IMR-90 (cell line): ENCODE measurements at regions not wholly inside any gene's neighbourhood (a gene's known extent, or its start where the extent isn't known, plus 50 kb on each side); places are given as distances from the start of the nearest gene placed in this dataset.

Experiments
- ATAC-seq: fragments of 200-7000 bp; cut with Tn5 transposase; 2 replicates; pipeline ENCODE4 v1.9.1; 2020; ENCODE audit warnings: low read depth, mild to moderate bottlenecking, moderate library complexity
- BruUV-seq: library from RNA; stranded (reverse); fragments of 400-500 nt; replicated peaks from 2 replicates; lab custom pipeline; 2021; lab: Mats Ljungman, UMichigan
- CTCF ChIA-PET: fragments of 300-600 bp; formaldehyde crosslinking; extraction: SDS; loops from one replicate; lab custom pipeline; 2021; ENCODE audit warnings: antibody characterized with exemption; lab: Yijun Ruan, JAX
- POLR2A ChIA-PET: fragments of 300-600 bp; sonication (Branson Sonifier 250); formaldehyde crosslinking; loops from one replicate; lab custom pipeline; 2022; ENCODE audit warnings: antibody characterized with exemption; ENCODE audit not compliant: unreplicated experiment; lab: Charles Lee
- DNase-seq: peaks from one replicate; pipeline ENCODE4 v3.0.0; 2013
- H2AFZ ChIP-seq: replicated peaks from 2 replicates; pipeline ENCODE3; 2013; ENCODE audit warnings: low read length, mild to moderate bottlenecking; ENCODE audit not compliant: poor library complexity
- H2AK5ac ChIP-seq: 2 replicates; pipeline ENCODE4 v1.6.1; 2013; ENCODE audit warnings: low read depth, low read length, inconsistent platforms
- H2AK9ac ChIP-seq: replicated peaks from 2 replicates; pipeline ENCODE3; 2013; ENCODE audit warnings: mild to moderate bottlenecking, low read depth, low read length, moderate library complexity; ENCODE audit not compliant: poor library complexity
- H2BK120ac ChIP-seq: 2 replicates; pipeline ENCODE4 v1.6.1; 2013; ENCODE audit warnings: low read depth, low read length, inconsistent platforms
- H2BK15ac ChIP-seq: 3 replicates; pipeline ENCODE4 v1.6.1; 2013; ENCODE audit warnings: low read depth, low read length, inconsistent platforms
- H2BK20ac ChIP-seq: 2 replicates; pipeline ENCODE4 v1.6.1; 2013; ENCODE audit warnings: low read depth, mild to moderate bottlenecking, inconsistent platforms, low read length, moderate library complexity
- H2BK5ac ChIP-seq: 2 replicates; pipeline ENCODE4 v1.6.1; 2013; ENCODE audit warnings: mild to moderate bottlenecking, low read depth, low read length, inconsistent platforms; ENCODE audit not compliant: poor library complexity, severe bottlenecking
- H3K14ac ChIP-seq: replicated peaks from 2 replicates; pipeline ENCODE4 v1.6.1; 2013; ENCODE audit warnings: low read depth, low read length, inconsistent platforms
- H3K18ac ChIP-seq: 2 replicates; pipeline ENCODE4 v1.6.1; 2013; ENCODE audit warnings: low read depth, low read length, control low read depth
- H3K23ac ChIP-seq: 2 replicates; pipeline ENCODE4 v1.6.1; 2013; ENCODE audit warnings: low read depth, low read length, inconsistent platforms
- H3K27ac ChIP-seq: 2 replicates; pipeline ENCODE4 v1.5.1; 2013; ENCODE audit warnings: mild to moderate bottlenecking, control low read depth, low read length; ENCODE audit not compliant: insufficient read depth
- H3K27me3 ChIP-seq: 2 replicates; pipeline ENCODE4 v1.6.1; 2013; ENCODE audit warnings: low read length; ENCODE audit not compliant: control insufficient read depth, insufficient read depth
- H3K36me3 ChIP-seq: 2 replicates; pipeline ENCODE4 v1.6.1; 2013; ENCODE audit warnings: low read length, mixed read lengths; ENCODE audit not compliant: control insufficient read depth, insufficient read depth
- H3K4ac ChIP-seq: 2 replicates; pipeline ENCODE4 v1.6.1; 2013; ENCODE audit warnings: low read depth, low read length, inconsistent platforms
- H3K4me1 ChIP-seq: 2 replicates; pipeline ENCODE4 v1.6.1; 2013; ENCODE audit warnings: low read length, mixed read lengths; ENCODE audit not compliant: control insufficient read depth, insufficient read depth
- H3K4me2 ChIP-seq: 2 replicates; pipeline ENCODE4 v1.6.1; 2013; ENCODE audit warnings: low read depth, mild to moderate bottlenecking, control low read depth, low read length, moderate library complexity
- H3K4me3 ChIP-seq: 2 replicates; pipeline ENCODE4 v1.5.1; 2013; ENCODE audit warnings: low read depth, mild to moderate bottlenecking, control low read depth, low read length, moderate library complexity; ENCODE audit not compliant: insufficient read depth
- H3K56ac ChIP-seq: 2 replicates; pipeline ENCODE4 v1.6.1; 2013; ENCODE audit warnings: low read length, inconsistent platforms; ENCODE audit not compliant: insufficient read depth; ENCODE audit errors: extremely low read depth
- H3K79me1 ChIP-seq, 2 experiments: 2 replicates each; pipeline ENCODE4 v1.6.1; 2013; ENCODE audit warnings: low read length in 2 of 2, inconsistent platforms in 1 of 2, low read depth in 1 of 2
- H3K9ac ChIP-seq: 2 replicates; pipeline ENCODE4 v1.6.1; 2013; ENCODE audit warnings: low read depth, low read length, control low read depth
- H3K9me1 ChIP-seq: 2 replicates; pipeline ENCODE4 v1.6.1; 2013; ENCODE audit warnings: low read length, inconsistent platforms; ENCODE audit not compliant: insufficient read depth
- H3K9me3 ChIP-seq: 2 replicates; pipeline ENCODE4 v1.6.1; 2013; ENCODE audit warnings: low read length; ENCODE audit not compliant: control insufficient read depth, insufficient read depth
- H4K20me1 ChIP-seq: 2 replicates; pipeline ENCODE4 v1.6.1; 2013; ENCODE audit warnings: low read length, inconsistent platforms; ENCODE audit not compliant: insufficient read depth
- H4K5ac ChIP-seq: 2 replicates; pipeline ENCODE4 v1.6.1; 2013; ENCODE audit warnings: mild to moderate bottlenecking, low read depth, low read length, control low read depth
- H4K8ac ChIP-seq, 2 experiments: 2 replicates each; pipeline ENCODE4 v1.6.1; 2013; ENCODE audit warnings: low read depth in 2 of 2, low read length in 2 of 2, control low read depth in 1 of 2, inconsistent platforms in 1 of 2
- H4K91ac ChIP-seq: 2 replicates; pipeline ENCODE4 v1.6.1; 2013; ENCODE audit warnings: low read depth, low read length, inconsistent platforms; ENCODE audit not compliant: insufficient read depth
- CEBPB ChIP-seq: IDR thresholded peaks from 2 replicates; pipeline ENCODE4 v1.6.1; 2012; ENCODE audit warnings: low read depth, low read length, improper control_type of control experiment
- CTCF ChIP-seq: conservative IDR thresholded peaks from 2 replicates; pipeline ENCODE4 v1.5.1; 2012; ENCODE audit warnings: mild to moderate bottlenecking, low read depth, low read length, improper control_type of control experiment
- FOS ChIP-seq: fragments of 150-350 bp; IDR thresholded peaks from 2 replicates; pipeline ENCODE4 v1.6.1; 2016; ENCODE audit warnings: low read depth, low read length
- MAZ ChIP-seq: IDR thresholded peaks from 2 replicates; pipeline ENCODE4 v1.6.1; 2012; ENCODE audit warnings: low read depth, mild to moderate bottlenecking, low read length, improper control_type of control experiment, moderate library complexity, borderline replicate concordance
- MXI1 ChIP-seq: IDR thresholded peaks from 2 replicates; pipeline ENCODE4 v1.6.1; 2012; ENCODE audit warnings: low read depth, mild to moderate bottlenecking, low read length, moderate library complexity, borderline replicate concordance
- NFE2L2 ChIP-seq: fragments of 150-350 bp; IDR thresholded peaks from 2 replicates; pipeline ENCODE4 v1.6.1; 2016; ENCODE audit warnings: low read depth, mild to moderate bottlenecking, low read length
- RFX5 ChIP-seq: IDR thresholded peaks from 2 replicates; pipeline ENCODE4 v1.8.0; 2012; ENCODE audit warnings: low read depth, mild to moderate bottlenecking, low read length, moderate library complexity
- SMC3 ChIP-seq: fragments of 150-350 bp; IDR thresholded peaks from 2 replicates; pipeline ENCODE4 v1.6.1; 2016; ENCODE audit warnings: low read depth, mild to moderate bottlenecking, antibody characterized with exemption, low read length, moderate library complexity
- WGBS, 2 experiments: methylation state at CpG; one replicate each; pipeline versions ENCODE4 v1.1.5 to v1.1.7; 2013; ENCODE audit warnings: missing lambda C conversion rate in 2 of 2; ENCODE audit not compliant: insufficient read length in 1 of 2; ENCODE audit errors: extremely low coverage in 2 of 2; 5-methylcytosine and 5-hydroxymethylcytosine counted together
- dilution Hi-C: fragments of 300-500 bp; cut with HindIII; formaldehyde crosslinking; loops from one replicate; pipeline ENCODE4 v1.14.3; 2018; ENCODE audit warnings: low sequenced_read_pairs; ENCODE audit not compliant: unreplicated experiment
- in situ Hi-C: fragments of 300-500 bp; cut with MboI; formaldehyde crosslinking; loops from 3 replicates; pipeline ENCODE4 v1.14.3; 2019; ENCODE audit warnings: low sequenced_read_pairs, inconsistent platforms, mixed read lengths
- intact Hi-C: fragments of 100-400 bp; cut with micrococcal nuclease; formaldehyde crosslinking; loops from 2 replicates; pipeline ENCODE4 v1.10.0; 2022

DNA sequence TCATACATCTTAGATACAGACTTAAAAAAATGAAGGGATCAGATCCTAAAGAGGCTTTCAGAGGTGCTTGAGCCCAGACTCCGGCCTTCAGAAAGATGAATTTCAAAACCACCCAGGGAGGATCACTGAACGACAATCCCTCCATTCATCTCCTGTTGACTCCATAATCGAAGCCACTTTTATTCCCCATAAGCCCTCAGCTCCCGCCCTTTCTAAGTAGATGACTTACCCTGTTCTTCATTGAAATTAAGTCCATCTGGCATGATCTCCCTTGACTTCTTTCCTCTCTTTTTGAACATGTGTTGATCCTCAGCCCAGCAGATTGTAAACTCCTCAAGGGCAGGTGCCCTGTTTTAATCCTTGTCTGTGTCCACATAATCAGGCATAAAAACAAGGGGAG lies 50.8 kb upstream of the ASTN2 start:
- H3K14ac ChIP-seq = no peak overlapping the region
- BruUV-seq = no TSS peak
- H2BK120ac ChIP-seq = no peak overlapping the region
- H4K91ac ChIP-seq = no peak overlapping the region
- dilution Hi-C loops = no loop called here
- ChIA-PET POLR2A (no interaction called here), CTCF (no interaction called here)
- H4K20me1 ChIP-seq = no peaks in the 10 kb centered on the region
- H3K27me3 ChIP-seq = no peaks in the 10 kb centered on the region
- H2BK5ac ChIP-seq = no peak overlapping the region
- H2AFZ ChIP-seq = no peak overlapping the region
- no peak overlapping the region for H3K4ac ChIP-seq
- 34% methylated on average over 3 of the region's 4 CpGs; no CpG with 5 or more reads in 1 of the 2 experiments for WGBS, 2 experiments
- H3K9me1 ChIP-seq = no peaks in the 10 kb centered on the region
- no peaks in the 10 kb centered on the region for H3K4me1 ChIP-seq
- H3K36me3 ChIP-seq = no peaks in the 10 kb centered on the region
- no peak overlapping the region for H2AK9ac ChIP-seq
- H3K4me3 ChIP-seq = no peak overlapping the region
- H3K18ac ChIP-seq = no peak overlapping the region
- H3K79me1 ChIP-seq = no peaks in the 10 kb centered on the region
- no peak overlapping the region for H2BK20ac ChIP-seq
- no peak overlapping the region for H3K23ac ChIP-seq
- no peak overlapping the region for H3K4me2 ChIP-seq
- ATAC-seq (no peak), DNase-seq (no peak)
- no peak overlapping the region for H4K5ac ChIP-seq
- H3K27ac ChIP-seq = no peak overlapping the region
- in situ Hi-C loops = no loop called here
- H3K9me3 ChIP-seq = peaks cover 12% of the 10 kb centered on the region; the same call in 1 of the 2 replicates
- H2BK15ac ChIP-seq = no peak overlapping the region
- TF ChIP-seq NFE2L2 (no peak), RFX5 (no peak), SMC3 (no peak), CTCF (no peak), CEBPB (no peak), MXI1 (no peak), FOS (no peak), MAZ (no peak)
- no peak overlapping the region for H4K8ac ChIP-seq
- intact Hi-C loops = no loop called here
- H3K56ac ChIP-seq = no peak overlapping the region
- no peak overlapping the region for H3K9ac ChIP-seq
- no peak overlapping the region for H2AK5ac ChIP-seq
